Right atrium auricular region (tissue), 2 donors: ENCODE measurements at regions not wholly inside any gene's neighbourhood (a gene's known extent, or its start where the extent isn't known, plus 50 kb on each side); places are given as distances from the start of the nearest gene placed in this dataset.

Experiments used
- DNase-seq: peaks from one replicate; pipeline ENCODE4 v3.0.0-alpha.2; 2019; ENCODE audit warnings: low spot score
- H3K27ac ChIP-seq, 2 donors: fragments of 200-600 bp; sonication (generic); 1 replicate in 1 of 2; 2 replicates in 1 of 2; pipeline ENCODE4 v1.5.1; 2016 to 2019
- H3K27me3 ChIP-seq, 2 donors: fragments of 200-600 bp; sonication (generic); one replicate each; pipeline versions ENCODE4 v1.5.1 to v1.6.0; 2017 to 2019
- H3K36me3 ChIP-seq: fragments of 200-600 bp; sonication (generic); one replicate; pipeline ENCODE4 v1.5.1; 2016
- H3K4me1 ChIP-seq, 2 donors: fragments of 200-600 bp; sonication (generic); one replicate each; pipeline versions ENCODE4 v1.5.1 to v1.6.0; 2017 to 2019
- H3K4me3 ChIP-seq, 2 donors: fragments of 200-600 bp; sonication (generic); 1 replicate in 1 of 2; 2 replicates in 1 of 2; pipeline ENCODE4 v1.5.1; 2017 to 2019; ENCODE audit warnings: mild to moderate bottlenecking in 1 of 2, moderate library complexity in 1 of 2
- H3K9me3 ChIP-seq, 2 donors: fragments of 200-600 bp; sonication (generic); one replicate each; pipeline ENCODE4 v1.5.1; 2019
- CTCF ChIP-seq, 2 donors: fragments of 200-600 bp; sonication (generic); IDR thresholded peaks; one replicate each; pipeline ENCODE4 v1.5.1; 2019; ENCODE audit warnings: antibody characterized with exemption in 2 of 2

GRCh38 chr4:157634057-157634456 is 413.5 kb downstream of the GRIA2 start:
- Histone ChIP-seq H3K27me3 (no peaks in the 10 kb centered on the region), H3K4me3 (no peak overlapping the region), H3K9me3 (no peaks in the 10 kb centered on the region), H3K27ac (no peak overlapping the region), H3K4me1 (no peaks in the 10 kb centered on the region), H3K36me3 (no peaks in the 10 kb centered on the region)
- no peak for TF ChIP-seq CTCF (IDR thresholded peaks at IDR 0.05)
- no peak for DNase-seq

DNA sequence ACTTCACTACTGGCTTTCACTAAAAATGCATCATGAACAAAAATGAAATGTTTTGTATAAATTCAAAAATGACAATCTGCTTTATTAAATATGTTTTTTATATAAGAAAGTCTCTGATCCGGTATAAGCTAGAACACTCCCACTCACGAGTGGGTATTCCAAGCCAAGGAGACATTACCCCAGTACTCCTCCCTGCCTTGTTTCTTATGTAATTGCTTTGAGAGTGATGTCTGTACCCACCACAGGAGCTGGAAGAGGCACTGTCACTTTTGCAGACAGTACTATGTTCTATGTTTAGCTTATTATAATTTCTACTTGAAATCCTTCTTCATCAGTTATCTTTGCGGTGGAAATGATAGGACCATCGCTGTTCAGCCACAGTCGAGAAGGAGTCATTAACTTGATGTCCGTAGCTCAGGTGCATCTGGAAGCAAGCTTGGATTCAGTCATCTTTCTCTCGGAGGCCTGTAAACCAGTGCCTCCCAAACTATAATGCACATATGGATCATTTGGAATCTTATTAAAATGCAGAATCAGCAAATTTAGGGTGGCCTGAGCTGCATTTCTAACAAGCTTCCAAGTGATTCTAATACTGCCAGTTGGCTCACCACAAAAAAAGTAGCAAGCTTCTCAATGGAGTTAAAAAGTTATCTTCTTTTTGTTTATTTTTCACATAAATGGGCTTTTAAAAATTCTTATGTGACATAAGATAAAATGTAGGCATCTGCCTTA is 396.4 kb downstream of the GRIA2 start:
- Histone ChIP-seq H3K4me3 (no peak overlapping the region), H3K4me1 (no peaks in the 10 kb centered on the region), H3K27ac (no peak overlapping the region), H3K27me3 (no peaks in the 10 kb centered on the region), H3K9me3 (no peaks in the 10 kb centered on the region), H3K36me3 (no peaks in the 10 kb centered on the region)
- no peak for TF ChIP-seq CTCF (IDR thresholded peaks at IDR 0.05)
- no peak for DNase-seq

DNA sequence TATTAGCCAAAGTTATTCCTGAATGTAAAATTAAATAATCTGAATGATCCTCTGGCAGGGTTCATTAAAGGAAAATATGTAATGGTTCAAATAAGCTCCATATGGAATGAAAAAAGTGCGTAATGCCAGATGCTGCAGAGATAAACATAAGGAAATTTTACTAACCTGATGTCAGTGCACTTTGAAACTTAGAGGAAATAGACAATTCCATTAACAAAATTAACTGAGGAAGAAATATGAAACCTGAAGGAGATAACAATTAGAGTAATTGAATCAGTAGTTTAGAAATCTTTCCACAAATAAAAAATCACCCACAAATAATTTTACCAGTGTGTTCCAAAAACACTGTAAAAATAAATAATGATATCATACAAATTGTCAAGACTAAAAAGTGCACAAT is 387.5 kb downstream of the GRIA2 start:
- no peak for DNase-seq
- Histone ChIP-seq H3K27me3 (no peaks in the 10 kb centered on the region), H3K4me1 (no peaks in the 10 kb centered on the region), H3K36me3 (no peaks in the 10 kb centered on the region), H3K4me3 (no peak overlapping the region), H3K27ac (no peak overlapping the region), H3K9me3 (no peaks in the 10 kb centered on the region)
- no peak for TF ChIP-seq CTCF (IDR thresholded peaks at IDR 0.05)

DNA sequence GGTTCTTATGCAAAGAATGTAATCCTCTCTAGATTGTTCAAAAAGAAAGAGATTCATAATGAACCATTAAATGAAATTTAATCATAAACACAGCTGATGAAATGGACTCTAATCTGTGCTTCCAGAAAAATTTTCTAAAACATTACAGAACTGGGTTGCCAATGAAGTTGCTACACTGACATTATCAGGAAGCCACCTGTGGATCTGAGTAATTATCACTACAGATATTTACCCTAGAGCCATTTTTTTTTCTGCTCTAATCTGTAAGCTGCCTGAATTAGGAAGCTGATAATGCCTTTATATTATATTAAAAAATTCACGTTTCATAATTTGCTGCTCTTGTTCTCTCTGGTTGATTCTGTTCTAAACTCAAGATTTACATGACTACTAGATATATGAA is 380.1 kb downstream of the GRIA2 start:
- H3K4me1 ChIP-seq = no peaks in the 10 kb centered on the region
- no peak overlapping the region for H3K4me3 ChIP-seq
- H3K27me3 ChIP-seq = no peaks in the 10 kb centered on the region
- H3K9me3 ChIP-seq = no peaks in the 10 kb centered on the region
- H3K36me3 ChIP-seq = no peaks in the 10 kb centered on the region
- DNase-seq = no peak
- H3K27ac ChIP-seq = no peak overlapping the region
- no peak for TF ChIP-seq CTCF (IDR thresholded peaks at IDR 0.05)

DNA sequence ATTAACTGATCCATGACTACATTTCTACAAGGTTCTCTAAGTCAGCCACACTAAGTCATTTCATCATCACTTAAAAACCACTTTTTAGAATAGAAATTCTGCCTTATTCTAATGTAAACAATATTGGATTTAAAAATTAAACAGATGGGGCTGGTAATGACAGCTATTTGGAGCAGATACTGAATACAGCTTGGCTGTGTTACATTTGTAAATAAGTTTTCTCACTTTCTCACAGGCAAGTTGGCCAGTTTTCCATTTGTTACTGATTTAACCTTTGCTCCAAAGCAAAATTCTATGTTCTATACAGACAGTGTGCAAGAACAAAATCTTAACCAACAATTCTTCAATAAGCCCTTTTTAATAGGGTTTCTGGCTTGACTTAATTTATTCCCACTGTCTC is 370.7 kb downstream of the GRIA2 start:
- H3K4me3 ChIP-seq = no peak overlapping the region

More for the DNA sequence above, 370.7 kb downstream of the GRIA2 start:
- no peak for DNase-seq
- Histone ChIP-seq H3K27me3 (no peaks in the 10 kb centered on the region), H3K9me3 (no peaks in the 10 kb centered on the region), H3K27ac (no peak overlapping the region), H3K4me1 (no peaks in the 10 kb centered on the region), H3K36me3 (no peaks in the 10 kb centered on the region)
- TF ChIP-seq CTCF (IDR thresholded peaks at IDR 0.05) = no peak
